HCT116 (cell line): ENCODE measurements at regions not wholly inside any gene's neighbourhood (a gene's known extent, or its start where the extent isn't known, plus 50 kb on each side); places are given as distances from the start of the nearest gene placed in this dataset.

Experiments
- ATAC-seq: fragments of 200-7000 bp; cut with Tn5 transposase; 2 replicates; pipeline ENCODE4 v1.9.1; 2020; ENCODE audit warnings: mild to moderate bottlenecking, moderate library complexity
- BruUV-seq: library from RNA; stranded (reverse); fragments of 400-500 nt; replicated peaks from 2 replicates; lab custom pipeline; 2021; lab: Mats Ljungman, UMichigan
- CTCF ChIA-PET: fragments of 300-600 bp; sonication (Branson Sonifier 250); formaldehyde crosslinking; loops from one replicate; lab custom pipeline; 2021; ENCODE audit warnings: antibody characterized with exemption; lab: Charles Lee
- POLR2A ChIA-PET: fragments of 300-600, 350-600 bp; sonication (Branson Sonifier 250); formaldehyde crosslinking; loops from one replicate; lab custom pipeline; 2021; ENCODE audit warnings: antibody characterized with exemption; lab: Charles Lee
- RAD21 ChIA-PET, 2 experiments: fragments of 300-600 bp; sonication (Branson Sonifier 250); formaldehyde crosslinking; loops; one replicate each; lab custom pipeline; 2023; ENCODE audit warnings: low total read pairs in 2 of 2; ENCODE audit not compliant: uncharacterized antibody in 2 of 2, unreplicated experiment in 2 of 2, low non-redundant PET in 1 of 2; lab: Charles Lee
- DNase-seq: peaks from one replicate; pipeline ENCODE4 v3.0.0-alpha.2; 2010; ENCODE audit warnings: low read depth, low spot score
- H2AFZ ChIP-seq: fragments of 200-600 bp; shearing (Covaris generic), sonication (generic); 2 replicates; pipeline ENCODE4 v1.6.1; 2017; ENCODE audit warnings: low read depth, mixed run types, mixed read lengths, antibody characterized with exemption, low read length; ENCODE audit not compliant: poor library complexity, severe bottlenecking
- H3K27ac ChIP-seq: 2 replicates; pipeline ENCODE4 v1.5.1; 2012; ENCODE audit warnings: low read depth, low read length
- H3K27me3 ChIP-seq: fragments of 200-600 bp; sonication (generic); 2 replicates; pipeline ENCODE4 v1.6.1; 2016; ENCODE audit warnings: mixed run types, low read length, mixed read lengths; ENCODE audit not compliant: insufficient read depth
- H3K36me3 ChIP-seq, 2 experiments: fragments of 200-500 bp in 1 of 2; fragments of 200-600 bp in 1 of 2; sonication (Bioruptor generic) in 1 of 2; sonication (generic) in 1 of 2; 2 replicates each; pipeline versions ENCODE4 v1.5.1 to v1.6.1; 2014 to 2016; ENCODE audit warnings: low read length in 2 of 2, inconsistent platforms in 1 of 2, mixed read lengths in 1 of 2, mixed run types in 1 of 2; ENCODE audit not compliant: insufficient read depth in 2 of 2, control insufficient read depth in 1 of 2
- H3K4me1 ChIP-seq, 2 experiments: fragments of 200-600 bp in 1 of 2; sonication (generic) in 1 of 2; 2 replicates each; pipeline versions ENCODE4 v1.5.1 to v1.6.1; 2012 to 2017; ENCODE audit warnings: low read length in 2 of 2, inconsistent platforms in 1 of 2, mild to moderate bottlenecking in 1 of 2, mixed read lengths in 1 of 2, mixed run types in 1 of 2, moderate library complexity in 1 of 2; ENCODE audit not compliant: insufficient read depth in 2 of 2, control insufficient read depth in 1 of 2
- H3K4me2 ChIP-seq: fragments of 200-600 bp; sonication (generic); 2 replicates; pipeline ENCODE4 v1.6.1; 2017; ENCODE audit warnings: mixed run types, low read length, mixed read lengths
- H3K4me3 ChIP-seq, 2 experiments: fragments of 200-600 bp in 1 of 2; sonication (generic) in 1 of 2; replicated peaks in 1 of 2; 2 replicates each; pipeline ENCODE4 v1.5.1; 2011 to 2016; ENCODE audit warnings: low read length in 2 of 2, control low read depth in 1 of 2, low read depth in 1 of 2, mild to moderate bottlenecking in 1 of 2, mixed read lengths in 1 of 2, mixed run types in 1 of 2
- H3K79me2 ChIP-seq: fragments of 200-600 bp; sonication (generic); 2 replicates; pipeline ENCODE4 v1.6.1; 2017; ENCODE audit warnings: mild to moderate bottlenecking, mixed run types, low read length, moderate library complexity, mixed read lengths; ENCODE audit not compliant: insufficient read depth
- H3K9ac ChIP-seq: fragments of 200-600 bp; sonication (generic); 2 replicates; pipeline ENCODE4 v1.6.1; 2016; ENCODE audit warnings: low read length, mixed read lengths
- H3K9me2 ChIP-seq: fragments of 200-600 bp; sonication (generic), shearing (Covaris generic); 2 replicates; pipeline ENCODE4 v1.6.1; 2017; ENCODE audit warnings: mixed run types, mild to moderate bottlenecking, moderate library complexity; ENCODE audit not compliant: insufficient read depth
- H3K9me3 ChIP-seq, 2 experiments: fragments of 200-500 bp in 1 of 2; fragments of 200-600 bp in 1 of 2; sonication (Bioruptor generic) in 1 of 2; sonication (generic) in 1 of 2; 2 replicates each; pipeline ENCODE4 v1.6.1; 2014 to 2017; ENCODE audit warnings: low read length in 2 of 2, mixed read lengths in 2 of 2, inconsistent platforms in 1 of 2, low read depth in 1 of 2, mild to moderate bottlenecking in 1 of 2, mixed run types in 1 of 2, moderate library complexity in 1 of 2; ENCODE audit not compliant: control insufficient read depth in 1 of 2, insufficient read depth in 1 of 2
- H4K20me1 ChIP-seq: fragments of 200-600 bp; sonication (generic), shearing (Covaris generic); 2 replicates; pipeline ENCODE4 v1.6.1; 2017; ENCODE audit warnings: mixed run types, mild to moderate bottlenecking, moderate library complexity; ENCODE audit not compliant: insufficient read depth
- CBX3 ChIP-seq: IDR thresholded peaks from 2 replicates; pipeline ENCODE4 v1.6.1; 2012; ENCODE audit warnings: low read depth
- CEBPB ChIP-seq: IDR thresholded peaks from 2 replicates; pipeline ENCODE4 v1.6.1; 2012; ENCODE audit warnings: low read depth
- EZH2 ChIP-seq: fragments of 200-600 bp; sonication (generic); IDR thresholded peaks from 2 replicates; pipeline ENCODE4 v1.6.1; 2017; ENCODE audit warnings: antibody characterized with exemption, mixed run types
- FOSL1 ChIP-seq: IDR thresholded peaks from 2 replicates; pipeline ENCODE4 v1.6.1; 2012; ENCODE audit warnings: low read depth
- SP1 ChIP-seq: IDR thresholded peaks from 2 replicates; pipeline ENCODE4 v1.6.1; 2012; ENCODE audit warnings: low read depth
- intact Hi-C: fragments of 100-400 bp; cut with micrococcal nuclease; formaldehyde crosslinking; loops from 2 replicates; pipeline ENCODE4 v1.10.0; 2022
- TF ChIP-seq, protein P1 (sequence below): IDR thresholded peaks from 2 replicates; pipeline ENCODE4 v1.6.1; 2012
- TF ChIP-seq, protein P2 (sequence below): IDR thresholded peaks from 2 replicates; pipeline ENCODE4 v1.6.1; 2011; ENCODE audit warnings: mild to moderate bottlenecking, low read length, moderate library complexity; ENCODE audit not compliant: insufficient replicate concordance; ENCODE audit errors: extremely low read depth

DNA sequence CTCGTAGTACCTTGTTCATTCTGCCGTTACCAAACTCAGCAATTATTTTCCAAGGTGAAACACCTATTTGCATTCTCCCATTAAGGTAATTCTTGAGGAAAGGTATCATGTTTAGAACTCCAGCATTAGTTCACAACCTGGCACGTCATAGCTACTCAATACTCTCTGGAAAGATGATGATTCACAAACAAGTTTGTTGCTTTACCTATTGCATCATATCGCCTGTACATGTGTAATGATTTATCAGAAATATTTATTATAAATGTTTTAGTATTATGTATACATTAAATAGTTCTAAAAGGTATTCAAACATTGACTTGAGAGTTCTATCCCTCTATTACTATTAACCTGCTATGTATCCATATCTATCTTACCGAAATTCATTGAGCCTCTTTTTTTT lies 658.3 kb upstream of the PITX2 start:
- Histone ChIP-seq H3K4me3 (no peak overlapping the region), H3K27ac (no peak overlapping the region), H3K27me3 (no peaks in the 10 kb centered on the region), H3K9me2 (no peaks in the 10 kb centered on the region), H3K9me3 (no peaks in the 10 kb centered on the region), H3K36me3 (no peaks in the 10 kb centered on the region), H3K79me2 (no peaks in the 10 kb centered on the region), H4K20me1 (no peaks in the 10 kb centered on the region), H3K4me2 (no peak overlapping the region), H3K9ac (no peak overlapping the region), H2AFZ (no peak overlapping the region), H3K4me1 (no peaks in the 10 kb centered on the region)
- no TSS peak for BruUV-seq
- ChIA-PET RAD21 (interaction anchor here in 1 of 2 experiments (0.7 kb wide), 1 partner anchor 634 kb away, joined by 7 read pairs; no protein-coding TSS in a partner anchor), CTCF (no interaction called here), POLR2A (no interaction called here)
- ATAC-seq (no peak), DNase-seq (no peak)
- TF ChIP-seq CEBPB: peak; percentile 51; the same call in 1 of the 2 replicates
- no peak for TF ChIP-seq CBX3
- TF ChIP-seq, protein P1, sequence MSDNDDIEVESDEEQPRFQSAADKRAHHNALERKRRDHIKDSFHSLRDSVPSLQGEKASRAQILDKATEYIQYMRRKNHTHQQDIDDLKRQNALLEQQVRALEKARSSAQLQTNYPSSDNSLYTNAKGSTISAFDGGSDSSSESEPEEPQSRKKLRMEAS: no peak
- intact Hi-C loops: loop anchor here (10.0 kb wide), 1 partner anchor 1286 kb away; no protein-coding TSS in a partner anchor

DNA sequence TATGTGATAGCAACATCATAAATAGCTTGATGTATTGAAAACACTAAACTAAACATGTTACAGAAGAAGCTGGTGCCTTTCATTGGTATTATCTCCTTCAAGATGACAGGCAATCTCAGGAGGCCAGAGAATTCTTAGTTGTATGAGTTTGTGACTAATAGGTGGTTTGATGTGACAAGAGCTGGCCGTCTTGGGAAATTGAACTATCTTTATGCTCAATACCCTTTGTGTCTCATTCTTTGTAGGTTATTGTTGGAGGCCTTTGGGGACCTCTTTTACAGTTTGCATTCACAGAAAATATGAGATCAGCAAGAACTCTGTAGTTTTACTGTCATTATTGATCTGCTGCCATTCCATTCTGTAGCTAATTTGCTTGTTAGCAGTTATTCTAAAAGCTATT lies 659.2 kb upstream of the PITX2 start:
- CTCF ChIA-PET: interaction anchor here (1.5 to 1.7 kb wide), 2 partner anchors 146 to 349 kb away, joined by 6 to 9 read pairs; no protein-coding TSS in a partner anchor
- POLR2A ChIA-PET: no interaction called here

More for the DNA sequence above, 659.2 kb upstream of the PITX2 start:
- Histone ChIP-seq H3K9me2 (no peaks in the 10 kb centered on the region), H3K9me3 (no peaks in the 10 kb centered on the region), H4K20me1 (no peaks in the 10 kb centered on the region), H3K4me3 (no peak overlapping the region), H2AFZ (no peak overlapping the region), H3K4me1 (no peaks in the 10 kb centered on the region)
- RAD21 ChIA-PET: interaction anchor here in 1 of 2 experiments (0.7 kb wide), 1 partner anchor 635 kb away, joined by 7 read pairs; no protein-coding TSS in a partner anchor
- BruUV-seq: no TSS peak
- TF ChIP-seq FOSL1: no peak
- TF ChIP-seq EZH2: no peak
- TF ChIP-seq, protein P2, sequence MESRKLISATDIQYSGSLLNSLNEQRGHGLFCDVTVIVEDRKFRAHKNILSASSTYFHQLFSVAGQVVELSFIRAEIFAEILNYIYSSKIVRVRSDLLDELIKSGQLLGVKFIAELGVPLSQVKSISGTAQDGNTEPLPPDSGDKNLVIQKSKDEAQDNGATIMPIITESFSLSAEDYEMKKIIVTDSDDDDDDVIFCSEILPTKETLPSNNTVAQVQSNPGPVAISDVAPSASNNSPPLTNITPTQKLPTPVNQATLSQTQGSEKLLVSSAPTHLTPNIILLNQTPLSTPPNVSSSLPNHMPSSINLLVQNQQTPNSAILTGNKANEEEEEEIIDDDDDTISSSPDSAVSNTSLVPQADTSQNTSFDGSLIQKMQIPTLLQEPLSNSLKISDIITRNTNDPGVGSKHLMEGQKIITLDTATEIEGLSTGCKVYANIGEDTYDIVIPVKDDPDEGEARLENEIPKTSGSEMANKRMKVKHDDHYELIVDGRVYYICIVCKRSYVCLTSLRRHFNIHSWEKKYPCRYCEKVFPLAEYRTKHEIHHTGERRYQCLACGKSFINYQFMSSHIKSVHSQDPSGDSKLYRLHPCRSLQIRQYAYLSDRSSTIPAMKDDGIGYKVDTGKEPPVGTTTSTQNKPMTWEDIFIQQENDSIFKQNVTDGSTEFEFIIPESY: no peak
- no peak for TF ChIP-seq CBX3
- TF ChIP-seq SP1: no peak
- TF ChIP-seq, all 23 proteins: peak for 0
- H3K36me3 ChIP-seq: no peaks in the 10 kb centered on the region
- no peak overlapping the region for H3K4me2 ChIP-seq
- DNase-seq: no peak
- H3K79me2 ChIP-seq: no peaks in the 10 kb centered on the region
- intact Hi-C loops: loop anchor here (2.0 to 10.0 kb wide), 2 partner anchors 651 to 1287 kb away; no protein-coding TSS in a partner anchor
- no peak overlapping the region for H3K9ac ChIP-seq
- H3K27ac ChIP-seq: no peak overlapping the region
- H3K27me3 ChIP-seq: no peaks in the 10 kb centered on the region
- no peak for ATAC-seq
